ENCODE measurements at regions not wholly inside any gene's neighbourhood (a gene's known extent, or its start where the extent isn't known, plus 50 kb on each side); places are given as distances from the start of the nearest gene placed in this dataset.

DNA sequence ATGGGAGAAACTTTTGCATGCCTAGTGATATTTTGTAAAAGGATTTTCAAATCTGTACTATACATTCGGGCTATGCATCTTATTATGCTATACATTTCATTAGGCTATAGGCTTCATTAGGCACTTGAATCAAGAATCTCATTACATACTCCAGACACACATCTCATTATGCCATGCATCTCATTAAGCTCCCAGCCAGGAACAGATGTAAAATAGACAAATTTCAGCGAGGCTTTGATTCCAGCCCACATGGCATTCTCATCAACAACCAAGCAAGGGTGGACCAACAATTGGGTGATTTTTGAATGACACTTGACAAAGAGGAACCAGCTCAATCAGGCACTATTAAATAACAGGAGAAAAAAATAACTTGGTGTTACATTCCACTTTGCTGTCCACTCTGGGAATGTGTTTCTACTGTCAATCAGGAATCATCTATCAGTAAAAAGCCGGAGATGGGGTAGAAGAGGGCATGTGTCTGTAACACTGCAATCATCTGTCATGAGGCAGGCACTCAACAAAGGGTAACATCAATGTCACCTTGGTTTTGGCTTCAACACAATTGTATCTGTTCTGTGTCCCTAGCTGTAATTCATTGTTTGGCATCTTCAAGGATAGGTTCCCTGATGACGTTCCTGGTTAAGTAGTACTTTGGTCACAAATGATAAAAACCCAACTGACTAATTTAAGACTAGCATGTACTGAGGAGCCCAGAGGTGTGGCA is 498.6 kb downstream of the EPHA4 start:
- WGBS, result 97% methylated on average over 4 of the region's 4 CpGs
- H3K27me3 ChIP-seq (replicated peaks; ENCODE audit: insufficient read depth), result no peaks in the 10 kb centered on the region
- no peaks in the 10 kb centered on the region for H3K36me3 ChIP-seq
- intact Hi-C loops (cut with DNase I), result no loop called here
- DNase-seq (ENCODE audit: low spot score), result no peak
- TF ChIP-seq, protein P1, sequence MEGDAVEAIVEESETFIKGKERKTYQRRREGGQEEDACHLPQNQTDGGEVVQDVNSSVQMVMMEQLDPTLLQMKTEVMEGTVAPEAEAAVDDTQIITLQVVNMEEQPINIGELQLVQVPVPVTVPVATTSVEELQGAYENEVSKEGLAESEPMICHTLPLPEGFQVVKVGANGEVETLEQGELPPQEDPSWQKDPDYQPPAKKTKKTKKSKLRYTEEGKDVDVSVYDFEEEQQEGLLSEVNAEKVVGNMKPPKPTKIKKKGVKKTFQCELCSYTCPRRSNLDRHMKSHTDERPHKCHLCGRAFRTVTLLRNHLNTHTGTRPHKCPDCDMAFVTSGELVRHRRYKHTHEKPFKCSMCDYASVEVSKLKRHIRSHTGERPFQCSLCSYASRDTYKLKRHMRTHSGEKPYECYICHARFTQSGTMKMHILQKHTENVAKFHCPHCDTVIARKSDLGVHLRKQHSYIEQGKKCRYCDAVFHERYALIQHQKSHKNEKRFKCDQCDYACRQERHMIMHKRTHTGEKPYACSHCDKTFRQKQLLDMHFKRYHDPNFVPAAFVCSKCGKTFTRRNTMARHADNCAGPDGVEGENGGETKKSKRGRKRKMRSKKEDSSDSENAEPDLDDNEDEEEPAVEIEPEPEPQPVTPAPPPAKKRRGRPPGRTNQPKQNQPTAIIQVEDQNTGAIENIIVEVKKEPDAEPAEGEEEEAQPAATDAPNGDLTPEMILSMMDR (IDR thresholded peaks at IDR 0.05), result no peak
- TF ChIP-seq POLR2A (IDR thresholded peaks at IDR 0.05), result no peak
- TF ChIP-seq POLR2AphosphoS5 (IDR thresholded peaks at IDR 0.05), result no peak
- H3K9me3 ChIP-seq, result no peaks in the 10 kb centered on the region
- H3K4me1 ChIP-seq (replicated peaks), result no peaks in the 10 kb centered on the region
- H3K4me3 ChIP-seq, result no peak overlapping the region
- no peak overlapping the region for H3K27ac ChIP-seq

DNA sequence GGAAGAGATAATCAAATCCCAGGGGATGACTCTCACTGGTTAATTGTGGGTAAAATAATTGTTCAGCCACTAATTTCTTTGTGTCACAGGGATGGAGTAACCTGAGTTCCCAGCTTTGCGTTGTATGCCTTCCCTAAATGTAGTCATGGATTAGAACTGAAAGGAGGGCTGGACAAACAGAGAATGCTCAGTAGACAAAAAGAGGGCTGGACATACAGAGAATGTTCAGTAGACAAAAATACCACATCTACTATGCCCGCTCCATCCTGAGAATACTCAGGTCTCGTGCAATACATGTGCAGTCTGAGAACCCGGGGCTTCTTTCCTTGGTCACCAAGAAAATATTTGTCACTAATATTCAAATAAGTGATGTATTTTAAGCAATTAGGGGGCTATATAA is 497.9 kb downstream of the EPHA4 start:
- DNase-seq (ENCODE audit: low spot score), result no peak
- intact Hi-C loops (cut with DNase I), result no loop called here
- no peaks in the 10 kb centered on the region for H3K36me3 ChIP-seq
- no peaks in the 10 kb centered on the region for H3K9me3 ChIP-seq
- no peak overlapping the region for H3K27ac ChIP-seq
- H3K4me3 ChIP-seq, result no peak overlapping the region
- no peak for TF ChIP-seq POLR2AphosphoS5 (IDR thresholded peaks at IDR 0.05)
- no peaks in the 10 kb centered on the region for H3K4me1 ChIP-seq (replicated peaks)
- WGBS, result 97% methylated on average over 4 of the region's 4 CpGs
- no peaks in the 10 kb centered on the region for H3K27me3 ChIP-seq (replicated peaks; ENCODE audit: insufficient read depth)

DNA sequence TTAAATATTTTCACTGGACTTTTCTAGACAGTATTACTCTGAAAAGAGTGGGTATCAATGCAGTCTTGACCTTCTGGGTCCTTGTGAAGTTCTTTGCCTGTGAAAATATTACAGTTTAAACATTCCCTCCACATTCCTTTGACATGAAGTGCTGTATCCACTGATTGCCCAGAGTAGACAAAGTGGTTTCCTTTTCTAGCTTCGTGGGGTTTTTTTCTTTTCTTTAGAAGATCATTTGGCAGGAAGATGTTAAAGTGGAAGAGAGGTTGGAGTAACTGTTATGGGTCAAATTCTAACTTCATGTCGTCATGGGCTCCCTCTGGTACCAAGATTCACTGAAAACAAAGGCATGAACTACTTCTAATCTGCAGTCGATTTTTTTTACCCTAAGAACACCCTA is 496.9 kb downstream of the EPHA4 start:
- Histone ChIP-seq H3K9me3 (no peaks in the 10 kb centered on the region), H3K4me1 (replicated peaks) (no peaks in the 10 kb centered on the region), H3K36me3 (no peaks in the 10 kb centered on the region), H3K27ac (no peak overlapping the region), H3K4me3 (no peak overlapping the region), H3K27me3 (replicated peaks; ENCODE audit: insufficient read depth) (no peaks in the 10 kb centered on the region)
- 41% methylated on average over 3 of the region's 3 CpGs for WGBS
- no peak for DNase-seq (ENCODE audit: low spot score)
- TF ChIP-seq POLR2AphosphoS5 (IDR thresholded peaks at IDR 0.05), result no peak
- TF ChIP-seq, protein P1 (IDR thresholded peaks at IDR 0.05), result no peak
- no peak for TF ChIP-seq POLR2A (IDR thresholded peaks at IDR 0.05)
- intact Hi-C loops (cut with DNase I), result no loop called here

DNA sequence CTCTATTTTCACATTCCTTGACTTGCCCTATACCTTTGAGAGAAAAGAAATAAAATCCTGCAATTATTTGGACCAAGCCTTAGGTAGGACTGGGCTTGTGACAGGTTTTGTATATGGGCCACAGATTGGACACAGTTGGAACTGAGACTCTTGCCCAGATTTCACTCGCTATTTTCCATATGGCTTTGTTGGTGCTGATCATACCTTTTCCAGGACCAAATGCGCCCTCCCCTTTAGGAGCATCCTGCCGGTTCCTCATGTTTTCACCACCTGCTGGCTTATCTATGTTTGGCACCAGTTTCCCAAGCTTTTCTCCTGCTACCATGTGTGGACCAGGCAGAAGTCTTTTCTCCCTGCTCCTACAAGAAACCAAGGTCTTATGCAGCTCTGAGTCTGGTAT is 494.9 kb downstream of the EPHA4 start:
- intact Hi-C loops (cut with DNase I), result no loop called here

DNA sequence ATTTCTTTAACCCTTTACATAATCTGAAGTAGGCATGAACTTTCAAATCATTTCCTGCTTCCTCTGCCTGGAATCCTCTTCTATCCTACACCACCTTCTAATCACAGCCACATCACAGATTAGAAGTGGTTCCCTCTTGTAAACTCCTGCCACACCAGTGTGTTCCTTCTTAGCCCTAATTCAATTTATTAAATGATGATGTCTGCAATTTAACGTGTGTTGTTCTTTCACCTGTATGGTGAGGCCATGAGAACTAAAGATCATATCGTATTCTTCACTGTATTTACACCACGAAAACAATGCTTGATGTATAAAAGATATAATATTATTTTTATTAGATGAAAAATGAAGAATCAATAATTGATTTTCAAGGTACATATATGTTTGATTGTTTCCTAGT is 494.3 kb downstream of the EPHA4 start:
- DNase-seq (ENCODE audit: low spot score), result no peak
- no peaks in the 10 kb centered on the region for H3K4me1 ChIP-seq (replicated peaks)
- 89% methylated on average over 3 of the region's 3 CpGs for WGBS
- no peak overlapping the region for H3K27ac ChIP-seq
- no peaks in the 10 kb centered on the region for H3K36me3 ChIP-seq
- intact Hi-C loops (cut with DNase I), result no loop called here
- TF ChIP-seq, protein P1 (IDR thresholded peaks at IDR 0.05), result no peak
- TF ChIP-seq POLR2AphosphoS5 (IDR thresholded peaks at IDR 0.05) (no peak), POLR2A (IDR thresholded peaks at IDR 0.05) (no peak)
- H3K9me3 ChIP-seq, result no peaks in the 10 kb centered on the region
- no peak overlapping the region for H3K4me3 ChIP-seq
- no peaks in the 10 kb centered on the region for H3K27me3 ChIP-seq (replicated peaks; ENCODE audit: insufficient read depth)

More for the DNA sequence above, 494.9 kb downstream of the EPHA4 start:
- H3K36me3 ChIP-seq, result no peaks in the 10 kb centered on the region
- H3K4me3 ChIP-seq, result no peak overlapping the region
- no peaks in the 10 kb centered on the region for H3K27me3 ChIP-seq (replicated peaks; ENCODE audit: insufficient read depth)
- no peaks in the 10 kb centered on the region for H3K4me1 ChIP-seq (replicated peaks)
- 97% methylated on average over 3 of the region's 3 CpGs for WGBS
- DNase-seq (ENCODE audit: low spot score), result no peak
- H3K9me3 ChIP-seq, result no peaks in the 10 kb centered on the region
- TF ChIP-seq POLR2A (IDR thresholded peaks at IDR 0.05), result no peak
- no peak overlapping the region for H3K27ac ChIP-seq

DNA sequence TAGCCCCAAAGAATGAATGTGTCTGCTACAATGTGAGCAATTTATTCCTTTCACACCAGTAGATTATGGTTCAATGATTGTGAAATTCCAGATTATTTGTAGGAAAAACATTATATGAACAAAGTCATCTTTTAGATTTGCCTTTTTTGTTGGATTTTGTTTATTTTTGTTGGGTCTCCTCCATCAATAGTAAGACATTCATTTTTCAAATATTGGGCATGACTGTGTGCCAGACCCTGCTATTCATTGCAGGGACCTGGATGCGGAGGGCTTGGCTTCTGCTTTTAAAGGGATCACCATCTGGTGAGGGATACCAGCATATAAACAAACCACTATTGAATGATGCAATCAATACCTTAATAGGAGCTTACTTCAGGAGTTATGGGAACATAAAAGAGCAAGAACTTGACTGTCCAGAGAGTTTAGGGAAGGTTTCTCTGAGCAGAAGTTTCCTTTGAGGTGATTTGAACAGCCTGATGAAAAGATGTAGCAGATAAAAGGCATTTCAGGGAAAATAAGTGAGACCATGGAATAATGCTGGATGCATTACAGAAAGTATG is 486.7 kb downstream of the EPHA4 start:
- Histone ChIP-seq H3K4me3 (no peak overlapping the region), H3K4me1 (replicated peaks) (no peaks in the 10 kb centered on the region), H3K9me3 (no peaks in the 10 kb centered on the region), H3K27ac (no peak overlapping the region), H3K36me3 (no peaks in the 10 kb centered on the region), H3K27me3 (replicated peaks; ENCODE audit: insufficient read depth) (no peaks in the 10 kb centered on the region)
- DNase-seq (ENCODE audit: low spot score), result no peak
- 84% methylated on average over 1 of the region's 1 CpG for WGBS
- TF ChIP-seq, protein P1 (IDR thresholded peaks at IDR 0.05), result no peak
- TF ChIP-seq POLR2A (IDR thresholded peaks at IDR 0.05), result no peak
- TF ChIP-seq POLR2AphosphoS5 (IDR thresholded peaks at IDR 0.05), result no peak
- intact Hi-C loops (cut with DNase I), result no loop called here
